Mesenchymal stem cell (in vitro differentiated cells and primary cell): ENCODE measurements at regions not wholly inside any gene's neighbourhood (a gene's known extent, or its start where the extent isn't known, plus 50 kb on each side); places are given as distances from the start of the nearest gene placed in this dataset.

Source experiments
- DNase-seq: peaks from one replicate; pipeline ENCODE4 v3.0.0-alpha.2; 2013
- H2AFZ ChIP-seq: one replicate; pipeline ENCODE4 v1.6.1; 2013; ENCODE audit warnings: low read depth, mild to moderate bottlenecking, control low read depth, inconsistent platforms, low read length, moderate library complexity
- H2AK5ac ChIP-seq: 2 replicates; pipeline ENCODE4 v1.6.1; 2013; ENCODE audit warnings: low read length, moderate library complexity, mild to moderate bottlenecking, inconsistent platforms; ENCODE audit not compliant: severe bottlenecking
- H2BK120ac ChIP-seq: one replicate; pipeline ENCODE4 v1.6.1; 2013; ENCODE audit warnings: low read depth, mild to moderate bottlenecking, inconsistent platforms, low read length, moderate library complexity
- H2BK12ac ChIP-seq, 2 experiments: one replicate each; pipeline ENCODE4 v1.6.1; 2013; ENCODE audit warnings: inconsistent platforms in 2 of 2, low read length in 2 of 2, mild to moderate bottlenecking in 2 of 2, moderate library complexity in 2 of 2, control low read depth in 1 of 2
- H2BK15ac ChIP-seq: one replicate; pipeline ENCODE4 v1.6.1; 2013; ENCODE audit warnings: mild to moderate bottlenecking, low read depth, inconsistent platforms; ENCODE audit not compliant: poor library complexity, severe bottlenecking
- H2BK5ac ChIP-seq: 2 replicates; pipeline ENCODE4 v1.6.1; 2013; ENCODE audit warnings: low read depth, mild to moderate bottlenecking, low read length, control low read depth, inconsistent platforms; ENCODE audit not compliant: poor library complexity, severe bottlenecking
- H3K14ac ChIP-seq, 2 experiments: one replicate each; pipeline ENCODE4 v1.6.1; 2013; ENCODE audit warnings: inconsistent platforms in 2 of 2, low read length in 2 of 2, control low read depth in 1 of 2, mild to moderate bottlenecking in 1 of 2, moderate library complexity in 1 of 2
- H3K18ac ChIP-seq, 2 experiments: one replicate each; pipeline ENCODE4 v1.6.1; 2013; ENCODE audit warnings: inconsistent platforms in 2 of 2, low read length in 2 of 2, control low read depth in 1 of 2, low read depth in 1 of 2, mild to moderate bottlenecking in 1 of 2
- H3K23ac ChIP-seq, 2 experiments: one replicate each; pipeline ENCODE4 v1.6.1; 2013; ENCODE audit warnings: inconsistent platforms in 2 of 2, low read length in 2 of 2, mild to moderate bottlenecking in 2 of 2, moderate library complexity in 2 of 2, control low read depth in 1 of 2
- H3K27ac ChIP-seq: 2 replicates; pipeline ENCODE4 v1.5.1; 2013; ENCODE audit warnings: mild to moderate bottlenecking, moderate library complexity, low read length, control low read depth, inconsistent platforms; ENCODE audit not compliant: poor library complexity, severe bottlenecking
- H3K27me3 ChIP-seq, 2 experiments: 2 replicates each; pipeline versions ENCODE4 v1.6.1 to v1.7.0; 2013; ENCODE audit warnings: low read length in 2 of 2, mild to moderate bottlenecking in 2 of 2, moderate library complexity in 2 of 2, control low read depth in 1 of 2, inconsistent platforms in 1 of 2; ENCODE audit not compliant: control insufficient read depth in 1 of 2, insufficient read depth in 1 of 2
- H3K36me3 ChIP-seq, 2 experiments: 2 replicates each; pipeline versions ENCODE4 v1.6.1 to v1.7.0; 2013; ENCODE audit warnings: low read length in 2 of 2, control low read depth in 1 of 2, inconsistent platforms in 1 of 2, low read depth in 1 of 2, mild to moderate bottlenecking in 1 of 2; ENCODE audit not compliant: insufficient read depth in 2 of 2, control insufficient read depth in 1 of 2
- H3K4ac ChIP-seq, 2 experiments: one replicate each; pipeline ENCODE4 v1.6.1; 2013; ENCODE audit warnings: inconsistent platforms in 2 of 2, low read length in 2 of 2, mild to moderate bottlenecking in 2 of 2, moderate library complexity in 2 of 2, control low read depth in 1 of 2, low read depth in 1 of 2
- H3K4me1 ChIP-seq: 2 replicates; pipeline ENCODE4 v1.6.1; 2013; ENCODE audit warnings: low read depth, low read length, control low read depth; ENCODE audit not compliant: control insufficient read depth, insufficient read depth
- H3K4me2 ChIP-seq: 2 replicates; pipeline ENCODE4 v1.6.1; 2013; ENCODE audit warnings: low read length, mild to moderate bottlenecking, inconsistent platforms; ENCODE audit not compliant: poor library complexity, severe bottlenecking
- H3K4me3 ChIP-seq, 2 experiments: 2 replicates each; pipeline versions ENCODE4 v1.5.1 to v1.7.0; 2013; ENCODE audit warnings: low read length in 2 of 2, mild to moderate bottlenecking in 2 of 2, control low read depth in 1 of 2, low read depth in 1 of 2; ENCODE audit not compliant: insufficient read depth in 1 of 2
- H3K79me1 ChIP-seq: replicated peaks from 2 replicates; pipeline ENCODE4 v1.6.1; 2013; ENCODE audit warnings: mild to moderate bottlenecking, control low read depth, low read length, inconsistent platforms; ENCODE audit not compliant: poor library complexity, severe bottlenecking
- H3K9ac ChIP-seq: 2 replicates; pipeline ENCODE4 v1.7.0; 2013; ENCODE audit warnings: mild to moderate bottlenecking, low read length, moderate library complexity
- H3K9me3 ChIP-seq: 2 replicates; pipeline ENCODE4 v1.7.0; 2013; ENCODE audit warnings: mild to moderate bottlenecking, low read length; ENCODE audit not compliant: control insufficient read depth
- H4K8ac ChIP-seq: one replicate; pipeline ENCODE4 v1.6.1; 2013; ENCODE audit warnings: inconsistent platforms, mild to moderate bottlenecking, low read length, moderate library complexity
- H4K91ac ChIP-seq: one replicate; pipeline ENCODE4 v1.6.1; 2013; ENCODE audit warnings: mild to moderate bottlenecking, low read length, inconsistent platforms
- WGBS: methylation state at CpG from one replicate; pipeline ENCODE4 v1.1.7; 2013; ENCODE audit warnings: mixed read lengths; 5-methylcytosine and 5-hydroxymethylcytosine counted together

GRCh38 chr6:81495999-81496398, 256.5 kb downstream of the TENT5A start:
- Histone ChIP-seq H3K4me3 (no peak overlapping the region), H3K27ac (no peak overlapping the region), H4K91ac (no peak overlapping the region), H3K4ac (no peak overlapping the region), H3K79me1 (no peaks in the 10 kb centered on the region), H3K14ac (no peak overlapping the region), H2BK5ac (no peak overlapping the region), H2BK15ac (no peak overlapping the region), H3K4me2 (no peak overlapping the region), H3K36me3 (no peaks in the 10 kb centered on the region), H3K23ac (no peak overlapping the region), H3K18ac (no peak overlapping the region), H2BK12ac (no peak overlapping the region), H3K9me3 (peaks cover 8% of the 10 kb centered on the region), H2BK120ac (no peak overlapping the region), H4K8ac (no peak overlapping the region), H3K4me1 (no peaks in the 10 kb centered on the region), H2AFZ (no peak overlapping the region), H3K9ac (no peak overlapping the region), H3K27me3 (no peaks in the 10 kb centered on the region), H2AK5ac (no peak overlapping the region)
- WGBS: no CpG with 5 or more reads among the region's 1 CpG
- DNase-seq: no peak

- Histone ChIP-seq H3K27me3 (no peaks in the 10 kb centered on the region), H3K27ac (no peak overlapping the region), H2AFZ (no peak overlapping the region), H2BK15ac (no peak overlapping the region), H3K9me3 (no peaks in the 10 kb centered on the region), H2AK5ac (no peak overlapping the region), H3K4me3 (no peak overlapping the region), H3K9ac (no peak overlapping the region), H3K4ac (no peak overlapping the region), H3K79me1 (no peaks in the 10 kb centered on the region), H4K91ac (no peak overlapping the region), H3K36me3 (no peaks in the 10 kb centered on the region), H3K23ac (no peak overlapping the region), H3K4me2 (no peak overlapping the region), H3K18ac (no peak overlapping the region), H3K14ac (no peak overlapping the region), H2BK5ac (no peak overlapping the region), H3K4me1 (no peaks in the 10 kb centered on the region), H2BK12ac (no peak overlapping the region), H4K8ac (no peak overlapping the region), H2BK120ac (no peak overlapping the region)
- DNase-seq: no peak
Observed at GRCh38 chr6:81491454-81492101, 260.9 kb downstream of the TENT5A start.

GRCh38 chr6:81487489-81487888, 265.0 kb downstream of the TENT5A start:
- Histone ChIP-seq H2AFZ (no peak overlapping the region), H3K14ac (no peak overlapping the region), H2BK120ac (no peak overlapping the region), H3K4ac (no peak overlapping the region), H4K8ac (no peak overlapping the region), H3K4me1 (no peaks in the 10 kb centered on the region), H3K79me1 (no peaks in the 10 kb centered on the region), H3K23ac (no peak overlapping the region), H3K18ac (no peak overlapping the region), H2BK15ac (no peak overlapping the region), H3K9ac (peak overlapping the region; percentile 64), H2BK5ac (no peak overlapping the region), H3K36me3 (no peaks in the 10 kb centered on the region), H4K91ac (no peak overlapping the region), H2AK5ac (no peak overlapping the region), H3K9me3 (no peaks in the 10 kb centered on the region), H3K27ac (no peak overlapping the region), H3K27me3 (no peaks in the 10 kb centered on the region), H3K4me3 (no peak overlapping the region), H3K4me2 (no peak overlapping the region), H2BK12ac (no peak overlapping the region)
- WGBS: 100% methylated on average over 1 of the region's 1 CpG
- no peak for DNase-seq

DNA sequence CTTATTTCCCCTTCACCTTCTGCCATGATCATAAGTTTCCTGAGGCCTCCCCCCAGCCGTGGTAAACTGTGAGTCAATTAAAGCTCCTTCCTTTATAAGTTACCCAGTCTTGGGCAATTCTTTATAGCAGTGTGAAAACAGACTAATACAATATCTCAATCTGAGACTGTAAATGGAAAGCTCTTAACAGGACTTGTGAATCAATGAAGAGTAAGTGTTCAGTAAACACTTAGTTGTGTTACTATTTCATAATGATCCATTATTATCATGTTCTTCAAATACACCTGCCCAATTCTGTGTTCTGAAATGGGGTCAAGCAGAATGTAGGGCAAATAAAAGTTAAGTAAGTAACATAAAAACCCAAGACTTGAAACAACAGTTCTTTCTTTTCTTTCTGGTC, 266.2 kb downstream of the TENT5A start:
- no peak overlapping the region for H3K18ac ChIP-seq
- H3K14ac ChIP-seq: no peak overlapping the region
- no peaks in the 10 kb centered on the region for H3K4me1 ChIP-seq
- no peak overlapping the region for H3K4me3 ChIP-seq
- no peak overlapping the region for H2BK15ac ChIP-seq
- H2BK5ac ChIP-seq: no peak overlapping the region
- H4K91ac ChIP-seq: no peak overlapping the region
- no peaks in the 10 kb centered on the region for H3K79me1 ChIP-seq
- no peak overlapping the region for H3K4ac ChIP-seq
- H3K27me3 ChIP-seq: no peaks in the 10 kb centered on the region
- no peak overlapping the region for H3K9ac ChIP-seq
- no peak overlapping the region for H3K4me2 ChIP-seq
- no peak overlapping the region for H3K27ac ChIP-seq
- H2BK12ac ChIP-seq: no peak overlapping the region
- no peaks in the 10 kb centered on the region for H3K9me3 ChIP-seq
- no peak for DNase-seq
- H2BK120ac ChIP-seq: no peak overlapping the region
- H4K8ac ChIP-seq: no peak overlapping the region
- no peaks in the 10 kb centered on the region for H3K36me3 ChIP-seq
- no peak overlapping the region for H2AK5ac ChIP-seq
- no peak overlapping the region for H3K23ac ChIP-seq
- no peak overlapping the region for H2AFZ ChIP-seq
- 60% methylated on average over 1 of the region's 1 CpG for WGBS
